Thyroid gland (tissue), 4 donors: ENCODE measurements at regions not wholly inside any gene's neighbourhood (a gene's known extent, or its start where the extent isn't known, plus 50 kb on each side); places are given as distances from the start of the nearest gene placed in this dataset. TPM values are rescaled to one million over a fixed set of nuclear protein-coding genes. Genes with fewer than 3 reads are reported as not detected.

Source experiments
- DNase-seq, 2 donors: peaks; one replicate each; pipeline ENCODE4 v3.0.0-alpha.2; 2019
- H3K27ac ChIP-seq, 3 donors: fragments of 200-600 bp; sonication (generic); 1 replicate in 2 of 3; 2 replicates in 1 of 3; pipeline ENCODE4 v1.5.1; 2016 to 2019; ENCODE audit warnings: mild to moderate bottlenecking in 1 of 3, moderate library complexity in 1 of 3
- H3K27me3 ChIP-seq: fragments of 200-600 bp; sonication (generic); one replicate; pipeline ENCODE4 v1.5.1; 2019
- H3K36me3 ChIP-seq, 2 donors: fragments of 200-600 bp; sonication (generic); one replicate each; pipeline ENCODE4 v1.5.1; 2016 to 2019
- H3K4me1 ChIP-seq, 2 donors: fragments of 200-600 bp; sonication (generic); one replicate each; pipeline ENCODE4 v1.5.1; 2017 to 2019
- H3K4me3 ChIP-seq, 3 donors: fragments of 200-600 bp; sonication (generic); replicated peaks in 1 of 3; 1 replicate in 2 of 3; 2 replicates in 1 of 3; pipeline ENCODE4 v1.5.1; 2016; ENCODE audit warnings: mild to moderate bottlenecking in 1 of 3
- H3K9me3 ChIP-seq: fragments of 200-600 bp; sonication (generic); one replicate; pipeline ENCODE4 v1.5.1; 2017
- POLR2A ChIP-seq, 2 donors: fragments of 450-650 bp; IDR thresholded peaks; one replicate each; pipeline ENCODE4 v1.6.1; 2017; ENCODE audit warnings: antibody characterized with exemption in 2 of 2, mild to moderate bottlenecking in 2 of 2, moderate library complexity in 1 of 2
- WGBS, 2 donors: methylation state at CpG; one replicate each; pipeline ENCODE4 v1.1.5; 2017; 5-methylcytosine and 5-hydroxymethylcytosine counted together
- intact Hi-C: fragments of 100-400 bp; cut with DNase I; formaldehyde crosslinking; loops from one replicate; pipeline ENCODE4 v1.15.1; 2023
- small RNA-seq: library from RNA; depleted of rRNA; stranded (forward); fragments of <200 nt; gene quantifications from one replicate; pipeline ENCODE3, GENCODE V24; 2016
- TF ChIP-seq, protein P1 (sequence below), 6 experiments: fragments of 200-600 bp in 3 of 6; fragments of 450-650 bp in 3 of 6; sonication (generic) in 3 of 6; IDR thresholded peaks; one replicate each; pipeline ENCODE4 v1.5.1; 2016 to 2019; ENCODE audit warnings: antibody characterized with exemption in 6 of 6, mild to moderate bottlenecking in 2 of 6, inconsistent platforms in 1 of 6, moderate library complexity in 1 of 6

GRCh38 chr13:59607780-59608233 is 555.9 kb downstream of the DIAPH3 start:
- intact Hi-C loops = no loop called here
- Histone ChIP-seq H3K4me1 (no peaks in the 10 kb centered on the region), H3K4me3 (no peak overlapping the region), H3K9me3 (no peaks in the 10 kb centered on the region), H3K27me3 (no peaks in the 10 kb centered on the region), H3K36me3 (no peaks in the 10 kb centered on the region), H3K27ac (no peak overlapping the region)
- TF ChIP-seq POLR2A (IDR thresholded peaks at IDR 0.05) = no peak
- TF ChIP-seq, protein P1, sequence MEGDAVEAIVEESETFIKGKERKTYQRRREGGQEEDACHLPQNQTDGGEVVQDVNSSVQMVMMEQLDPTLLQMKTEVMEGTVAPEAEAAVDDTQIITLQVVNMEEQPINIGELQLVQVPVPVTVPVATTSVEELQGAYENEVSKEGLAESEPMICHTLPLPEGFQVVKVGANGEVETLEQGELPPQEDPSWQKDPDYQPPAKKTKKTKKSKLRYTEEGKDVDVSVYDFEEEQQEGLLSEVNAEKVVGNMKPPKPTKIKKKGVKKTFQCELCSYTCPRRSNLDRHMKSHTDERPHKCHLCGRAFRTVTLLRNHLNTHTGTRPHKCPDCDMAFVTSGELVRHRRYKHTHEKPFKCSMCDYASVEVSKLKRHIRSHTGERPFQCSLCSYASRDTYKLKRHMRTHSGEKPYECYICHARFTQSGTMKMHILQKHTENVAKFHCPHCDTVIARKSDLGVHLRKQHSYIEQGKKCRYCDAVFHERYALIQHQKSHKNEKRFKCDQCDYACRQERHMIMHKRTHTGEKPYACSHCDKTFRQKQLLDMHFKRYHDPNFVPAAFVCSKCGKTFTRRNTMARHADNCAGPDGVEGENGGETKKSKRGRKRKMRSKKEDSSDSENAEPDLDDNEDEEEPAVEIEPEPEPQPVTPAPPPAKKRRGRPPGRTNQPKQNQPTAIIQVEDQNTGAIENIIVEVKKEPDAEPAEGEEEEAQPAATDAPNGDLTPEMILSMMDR (IDR thresholded peaks at IDR 0.05) = no peak
- WGBS, 2 donors = 50 to 60% methylated on average over 1 to 2 of the region's 2 CpGs
- no peak for DNase-seq

DNA sequence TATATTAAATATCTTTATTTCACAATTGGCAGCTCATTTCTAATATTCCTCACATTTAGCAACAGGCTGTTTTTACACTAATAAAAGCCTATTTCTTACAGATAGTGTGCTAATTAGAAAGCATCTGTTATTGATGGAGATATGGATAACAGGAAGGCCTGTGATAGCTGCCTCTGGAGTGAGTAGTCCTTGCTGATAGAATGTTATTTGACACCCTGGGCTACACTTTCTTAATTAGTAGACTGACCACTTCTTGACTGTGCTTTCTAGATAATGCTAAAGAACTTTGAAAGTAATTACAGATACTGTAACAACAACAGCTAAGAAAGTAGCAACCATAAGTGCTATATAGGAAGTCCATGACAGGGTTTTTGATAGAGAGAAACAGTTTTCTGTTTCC is 554.3 kb downstream of the DIAPH3 start:
- Histone ChIP-seq H3K27me3 (no peaks in the 10 kb centered on the region), H3K9me3 (no peaks in the 10 kb centered on the region), H3K27ac (no peak overlapping the region), H3K36me3 (no peaks in the 10 kb centered on the region), H3K4me1 (no peaks in the 10 kb centered on the region), H3K4me3 (no peak overlapping the region)
- DNase-seq = no peak
- no peak for TF ChIP-seq POLR2A (IDR thresholded peaks at IDR 0.05)
- TF ChIP-seq, protein P1 (IDR thresholded peaks at IDR 0.05) = no peak
- intact Hi-C loops = no loop called here

Small RNAs in the stretch of these regions (small RNA-seq; reads per million reads assigned to genes)
- gene AL161423.1 (not detected), gene HMGN2P39 (not detected), gene RNA5SP30 (not detected), gene RNU7-88P (not detected), gene RNY4P29 (not detected)
